ENCODE measurements at regions not wholly inside any gene's neighbourhood (a gene's known extent, or its start where the extent isn't known, plus 50 kb on each side); places are given as distances from the start of the nearest gene placed in this dataset.
"Not testable (repeated sequence)": the region's sequence is repeated elsewhere in the genome, so short reads cannot be mapped to it uniquely, and the experiment has no call there.

DNA sequence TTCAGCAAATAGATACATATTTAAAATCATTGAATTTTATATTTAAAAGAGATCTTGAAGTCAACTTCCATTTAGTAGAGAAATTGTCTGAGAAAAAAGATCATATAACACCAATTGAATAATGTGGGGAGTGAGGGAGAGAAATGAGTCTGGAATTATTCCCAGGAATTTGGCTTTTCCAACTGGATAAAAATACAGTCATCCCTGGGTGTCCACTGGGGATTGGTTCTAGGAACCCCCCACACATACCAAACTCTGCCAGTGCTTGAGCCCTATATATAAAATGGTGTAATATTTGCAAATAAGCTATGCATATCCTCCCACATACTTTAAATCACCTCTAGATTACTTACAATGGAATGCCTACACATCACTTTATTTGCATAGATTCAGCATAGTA is 162.8 kb upstream of the SEMA3C start:
- no peaks in the 10 kb centered on the region for H3K4me1 Mint-ChIP-seq
- POLR2A ChIA-PET: no interaction called here
- DNase-seq (no peak), ATAC-seq (no peak)
- H3K27me3 Mint-ChIP-seq: no peaks in the 10 kb centered on the region
- no peaks in the 10 kb centered on the region for H3K36me3 Mint-ChIP-seq
- peaks cover 0 to 11% (median 3%) of the 10 kb centered on the region in 9 donors for H3K9me3 Mint-ChIP-seq
- no peak overlapping the region for H3K27ac Mint-ChIP-seq
- no peak overlapping the region for H3K4me3 Mint-ChIP-seq

DNA sequence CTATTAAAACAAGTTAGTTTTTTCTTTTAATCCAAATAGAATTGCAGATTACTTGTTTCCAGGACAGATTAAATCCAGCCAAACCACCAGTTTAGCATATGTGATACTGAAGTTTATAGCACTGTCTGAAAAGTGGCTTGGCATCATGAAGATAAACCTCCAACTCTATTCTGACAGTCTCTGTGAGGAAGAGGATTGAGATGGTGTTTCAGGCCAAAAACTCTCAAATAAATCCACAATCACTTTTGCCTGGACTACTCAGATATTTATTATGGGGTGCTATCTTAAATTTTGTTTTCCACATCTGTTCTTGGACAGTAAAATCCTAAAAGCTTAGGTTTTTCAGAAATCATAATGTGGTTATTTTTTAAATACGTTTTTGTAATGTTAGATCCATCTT is 161.7 kb upstream of the SEMA3C start:
- no peak for DNase-seq
- Mint-ChIP-seq H3K36me3 (no peaks in the 10 kb centered on the region), H3K4me3 (no peak overlapping the region), H3K27ac (no peak overlapping the region), H3K4me1 (no peaks in the 10 kb centered on the region), H3K9me3 (peaks cover 0 to 11% (median 3%) of the 10 kb centered on the region in 9 donors), H3K27me3 (no peaks in the 10 kb centered on the region)
- no peak for ATAC-seq
- POLR2A ChIA-PET: no interaction called here

GRCh38 chr7:81079746-81080145 is 160.9 kb upstream of the SEMA3C start:
- Mint-ChIP-seq H3K9me3 (peaks cover 0 to 11% (median 3%) of the 10 kb centered on the region in 9 donors), H3K36me3 (no peaks in the 10 kb centered on the region), H3K27ac (no peak overlapping the region), H3K4me1 (no peaks in the 10 kb centered on the region), H3K27me3 (no peaks in the 10 kb centered on the region), H3K4me3 (no peak overlapping the region)
- ATAC-seq (no peak), DNase-seq (no peak)
- POLR2A ChIA-PET: no interaction called here

GRCh38 chr7:81075150-81075549 is 156.3 kb upstream of the SEMA3C start:
- Mint-ChIP-seq H3K36me3 (no peaks in the 10 kb centered on the region), H3K4me1 (no peaks in the 10 kb centered on the region), H3K4me3 (no peak overlapping the region), H3K27ac (no peak overlapping the region), H3K9me3 (peaks cover 0 to 11% (median 4%) of the 10 kb centered on the region in 9 donors), H3K27me3 (no peaks in the 10 kb centered on the region)
- POLR2A ChIA-PET: no interaction called here
- no peak for ATAC-seq
- DNase-seq: no peak

GRCh38 chr7:81074406-81074805 is 155.6 kb upstream of the SEMA3C start:
- DNase-seq (no peak), ATAC-seq (no peak)
- H3K4me1 Mint-ChIP-seq: no peaks in the 10 kb centered on the region
- H3K9me3 Mint-ChIP-seq: peaks cover 0 to 11% (median 4%) of the 10 kb centered on the region in 9 donors
- H3K36me3 Mint-ChIP-seq: no peaks in the 10 kb centered on the region
- H3K4me3 Mint-ChIP-seq: no peak overlapping the region
- H3K27ac Mint-ChIP-seq: no peak overlapping the region
- no peaks in the 10 kb centered on the region for H3K27me3 Mint-ChIP-seq
- POLR2A ChIA-PET: no interaction called here

GRCh38 chr7:81073931-81074251 is 155.0 kb upstream of the SEMA3C start:
- H3K9me3 Mint-ChIP-seq: peaks cover 0 to 12% (median 4%) of the 10 kb centered on the region in 9 donors
- no peaks in the 10 kb centered on the region for H3K4me1 Mint-ChIP-seq
- ATAC-seq (no peak), DNase-seq (no peak)
- no peak overlapping the region for H3K4me3 Mint-ChIP-seq
- no peaks in the 10 kb centered on the region for H3K36me3 Mint-ChIP-seq
- POLR2A ChIA-PET: no interaction called here
- H3K27me3 Mint-ChIP-seq: no peaks in the 10 kb centered on the region
- H3K27ac Mint-ChIP-seq: no peak overlapping the region

- POLR2A ChIA-PET: no interaction called here
- no peaks in the 10 kb centered on the region for H3K4me1 Mint-ChIP-seq
- no peaks in the 10 kb centered on the region for H3K27me3 Mint-ChIP-seq
- DNase-seq: no peak
- H3K27ac Mint-ChIP-seq: no peak overlapping the region
- no peaks in the 10 kb centered on the region for H3K36me3 Mint-ChIP-seq
- H3K4me3 Mint-ChIP-seq: no peak overlapping the region
- peaks cover 0 to 8% (median 0%) of the 10 kb centered on the region in 9 donors for H3K9me3 Mint-ChIP-seq
- ATAC-seq: no peak
Measured at GRCh38 chr7:81070956-81071355, 152.1 kb upstream of the SEMA3C start.

DNA sequence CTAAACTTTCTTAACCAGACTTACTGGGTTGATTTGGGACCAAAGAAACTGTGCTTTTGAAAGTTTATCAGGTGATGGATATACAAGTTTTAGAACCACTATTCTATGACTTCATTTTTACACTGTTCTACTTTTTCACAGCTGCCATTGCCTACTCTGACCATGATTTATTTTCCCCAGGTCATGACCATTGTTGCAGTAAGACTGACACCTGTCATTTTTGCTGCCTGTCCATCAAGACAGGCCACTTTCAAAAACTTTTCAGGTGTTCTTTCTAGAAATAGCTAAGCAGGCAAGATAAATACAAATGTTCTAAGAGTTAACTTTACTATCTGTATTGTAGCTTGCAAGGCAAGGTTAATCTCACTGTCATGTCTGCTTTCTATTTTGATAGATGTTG is 147.9 kb upstream of the SEMA3C start:
- DNase-seq (no peak), ATAC-seq (no peak)
- peaks cover 0 to 3% (median 0%) of the 10 kb centered on the region in 9 donors for H3K9me3 Mint-ChIP-seq
- POLR2A ChIA-PET: no interaction called here
- H3K4me3 Mint-ChIP-seq: no peak overlapping the region
- H3K27me3 Mint-ChIP-seq: no peaks in the 10 kb centered on the region
- H3K36me3 Mint-ChIP-seq: no peaks in the 10 kb centered on the region
- H3K4me1 Mint-ChIP-seq: no peaks in the 10 kb centered on the region
- H3K27ac Mint-ChIP-seq: no peak overlapping the region

DNA sequence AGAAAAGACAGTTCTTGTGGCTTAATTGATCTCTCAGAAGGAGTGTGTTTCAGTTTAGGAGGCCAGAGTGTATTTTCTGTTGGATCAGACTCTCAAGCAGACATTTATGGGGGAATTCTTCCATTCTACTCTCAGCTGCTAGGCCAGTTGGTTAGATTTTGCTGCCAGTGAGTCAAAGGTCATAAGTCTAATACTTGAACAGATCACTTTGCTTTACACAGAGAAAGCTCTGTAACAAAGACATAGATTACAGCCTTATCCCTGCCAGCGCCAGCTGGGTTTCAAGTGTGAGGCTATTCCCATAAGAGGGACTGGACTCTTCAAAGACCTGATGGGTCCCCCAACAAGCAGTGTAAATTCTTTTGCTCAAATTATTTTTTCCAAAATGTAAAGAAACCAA is 145.6 kb upstream of the SEMA3C start:
- H3K4me3 Mint-ChIP-seq: no peak overlapping the region
- POLR2A ChIA-PET: no interaction called here
- no peaks in the 10 kb centered on the region for H3K4me1 Mint-ChIP-seq
- no peaks in the 10 kb centered on the region for H3K36me3 Mint-ChIP-seq
- no peak for ATAC-seq
- peaks cover 0 to 3% (median 0%) of the 10 kb centered on the region in 9 donors for H3K9me3 Mint-ChIP-seq
- no peak for DNase-seq
- H3K27ac Mint-ChIP-seq: no peak overlapping the region
- no peaks in the 10 kb centered on the region for H3K27me3 Mint-ChIP-seq

DNA sequence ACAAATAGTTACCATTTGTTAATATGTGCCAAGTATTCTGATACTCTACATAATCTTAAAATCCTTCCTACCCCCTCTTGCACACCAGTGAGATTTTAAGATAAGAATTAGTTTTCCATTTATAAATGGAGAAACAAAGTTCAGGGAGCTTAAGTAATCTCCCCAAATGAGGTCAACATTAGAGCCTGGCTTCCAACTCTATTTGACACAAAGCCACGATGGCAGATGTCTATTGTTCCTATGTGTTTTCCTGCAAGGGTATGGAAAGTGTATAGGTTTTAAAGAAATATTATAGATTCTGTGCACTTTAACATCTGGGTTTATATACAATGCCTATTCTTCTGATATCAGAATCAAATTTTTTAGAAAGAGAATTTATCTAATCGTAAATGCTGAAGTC is 143.9 kb upstream of the SEMA3C start:
- Mint-ChIP-seq H3K9me3 (peaks cover 0 to 2% (median 0%) of the 10 kb centered on the region in 9 donors), H3K4me3 (no peak overlapping the region), H3K4me1 (no peaks in the 10 kb centered on the region), H3K27ac (no peak overlapping the region), H3K36me3 (no peaks in the 10 kb centered on the region), H3K27me3 (no peaks in the 10 kb centered on the region)
- ATAC-seq: no peak
- DNase-seq: no peak
- POLR2A ChIA-PET: no interaction called here

GRCh38 chr7:81057469-81057868 is 138.6 kb upstream of the SEMA3C start:
- DNase-seq, POLR2A ChIA-PET, H3K27me3 Mint-ChIP-seq, H3K36me3 Mint-ChIP-seq, H3K4me1 Mint-ChIP-seq, H3K27ac Mint-ChIP-seq, H3K4me3 Mint-ChIP-seq, ATAC-seq: not testable (repeated sequence)
- peaks cover 0 to 14% (median 3%) of the 10 kb centered on the region in 9 donors for H3K9me3 Mint-ChIP-seq

DNA sequence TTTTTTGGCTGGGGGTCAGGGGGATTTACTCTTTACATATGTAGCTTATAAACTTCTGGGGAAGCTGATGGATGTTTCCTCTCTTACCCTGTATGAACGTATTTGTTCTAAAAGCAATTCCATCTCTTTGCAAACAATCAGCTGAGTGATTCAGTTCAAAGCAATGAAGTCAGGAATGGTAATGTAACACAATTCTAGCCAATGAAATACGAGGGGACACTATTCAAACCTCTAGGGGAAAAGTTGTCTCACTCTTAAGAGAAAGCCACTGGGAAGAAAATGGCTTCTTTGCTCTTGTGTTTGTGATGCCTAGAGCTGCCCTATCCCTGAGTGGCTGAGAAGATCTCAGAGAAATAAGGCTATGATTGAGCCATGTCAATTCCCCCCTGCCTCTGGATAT is 134.8 kb upstream of the SEMA3C start:
- POLR2A ChIA-PET: no interaction called here
- Mint-ChIP-seq H3K36me3 (no peaks in the 10 kb centered on the region), H3K27me3 (no peaks in the 10 kb centered on the region), H3K4me1 (no peaks in the 10 kb centered on the region), H3K4me3 (no peak overlapping the region), H3K9me3 (peaks cover 0 to 18% (median 8%) of the 10 kb centered on the region in 9 donors), H3K27ac (no peak overlapping the region)
- DNase-seq (no peak), ATAC-seq (no peak)

- Mint-ChIP-seq H3K36me3 (no peaks in the 10 kb centered on the region), H3K4me1 (no peaks in the 10 kb centered on the region), H3K4me3 (no peak overlapping the region), H3K27ac (no peak overlapping the region), H3K9me3 (peaks cover 0 to 20% (median 8%) of the 10 kb centered on the region in 9 donors), H3K27me3 (no peaks in the 10 kb centered on the region)
- ATAC-seq (no peak), DNase-seq (no peak)
- POLR2A ChIA-PET: no interaction called here
Measured at GRCh38 chr7:81051811-81052413, 133.1 kb upstream of the SEMA3C start.

DNA sequence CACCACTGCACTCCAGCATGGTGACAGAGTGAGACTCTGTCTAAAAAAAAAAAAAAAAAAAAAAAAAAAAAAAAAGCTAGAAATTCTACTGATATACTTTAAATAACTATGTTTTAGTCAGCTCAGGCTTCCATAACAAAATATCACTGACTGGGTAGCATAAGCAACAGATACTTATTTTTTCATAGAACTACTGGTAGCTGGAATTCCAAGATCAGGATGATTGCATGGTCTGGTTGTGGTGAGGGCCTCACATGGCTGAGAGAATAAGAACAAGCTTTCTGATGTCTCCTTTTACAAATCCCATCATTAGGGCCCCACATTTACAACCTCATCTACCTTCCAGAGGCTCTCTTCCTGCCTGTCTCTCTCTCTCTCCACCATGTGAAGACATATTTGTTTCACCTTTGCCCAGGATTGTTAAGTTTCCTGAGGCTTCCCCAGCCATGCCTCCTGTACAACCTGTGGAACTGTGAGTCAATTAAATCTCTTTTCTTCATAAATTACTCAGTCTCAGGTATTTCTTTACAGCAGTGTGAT is 126.7 kb upstream of the SEMA3C start:
- POLR2A ChIA-PET: no interaction called here
- Mint-ChIP-seq H3K27me3 (no peaks in the 10 kb centered on the region), H3K4me1 (no peaks in the 10 kb centered on the region), H3K4me3 (no peak overlapping the region), H3K36me3 (no peaks in the 10 kb centered on the region), H3K27ac (no peak overlapping the region), H3K9me3 (peaks cover 0 to 33% (median 11%) of the 10 kb centered on the region in 9 donors)
- DNase-seq: no peak
- no peak for ATAC-seq
